NCI-H2227 (cell line): ENCODE measurements at regions not wholly inside any gene's neighbourhood (a gene's known extent, or its start where the extent isn't known, plus 50 kb on each side); places are given as distances from the start of the nearest gene placed in this dataset.
"Not testable (repeated sequence)": the region's sequence is repeated elsewhere in the genome, so short reads cannot be mapped to it uniquely, and the experiment has no call there.

ENCODE experiments used
- DNase-seq: peaks from one replicate; lab custom pipeline; 2025; ENCODE audit not compliant: unreplicated experiment; lab: John Stamatoyannopoulos, UW

DNA sequence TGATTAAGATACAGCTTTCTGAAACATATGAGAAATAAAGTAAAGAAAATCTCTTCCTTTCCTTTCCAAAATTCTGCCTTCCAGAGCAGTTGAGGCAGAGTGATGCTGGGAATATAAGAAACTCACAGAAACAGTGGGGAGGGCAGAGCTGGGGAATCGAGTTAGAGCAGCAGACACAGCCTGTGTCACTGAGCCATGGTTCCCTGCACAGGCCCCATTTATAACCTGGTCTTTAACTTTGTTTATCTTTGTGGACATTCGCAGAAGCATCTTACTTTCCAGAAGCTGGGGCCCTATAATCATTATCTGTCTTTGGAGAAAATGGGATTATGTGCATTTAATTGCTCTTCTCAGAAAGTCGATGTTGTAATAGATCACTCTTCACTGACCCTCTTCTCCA, 349.1 kb downstream of the SETD4 start:
- no peak for DNase-seq

DNA sequence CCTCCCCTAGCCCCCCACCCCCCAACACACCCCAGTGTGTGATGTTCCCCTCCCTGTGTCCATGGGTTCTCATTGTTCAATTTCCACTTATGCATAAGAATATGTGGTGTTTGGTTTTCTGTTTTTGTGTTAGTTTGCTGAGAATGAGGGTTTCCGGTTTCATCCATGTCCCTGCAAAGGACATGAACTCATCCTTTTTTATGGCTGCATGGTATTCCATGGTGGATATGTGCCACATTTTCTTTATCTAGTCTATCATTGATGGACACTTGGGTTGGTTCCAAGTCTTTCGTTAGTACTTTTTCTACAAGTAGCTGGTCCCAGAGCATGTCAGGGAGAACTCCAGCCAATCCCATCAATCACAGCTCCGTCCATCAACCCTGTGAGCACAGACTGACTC, 350.3 kb downstream of the SETD4 start:
- DNase-seq: not testable (repeated sequence)

DNA sequence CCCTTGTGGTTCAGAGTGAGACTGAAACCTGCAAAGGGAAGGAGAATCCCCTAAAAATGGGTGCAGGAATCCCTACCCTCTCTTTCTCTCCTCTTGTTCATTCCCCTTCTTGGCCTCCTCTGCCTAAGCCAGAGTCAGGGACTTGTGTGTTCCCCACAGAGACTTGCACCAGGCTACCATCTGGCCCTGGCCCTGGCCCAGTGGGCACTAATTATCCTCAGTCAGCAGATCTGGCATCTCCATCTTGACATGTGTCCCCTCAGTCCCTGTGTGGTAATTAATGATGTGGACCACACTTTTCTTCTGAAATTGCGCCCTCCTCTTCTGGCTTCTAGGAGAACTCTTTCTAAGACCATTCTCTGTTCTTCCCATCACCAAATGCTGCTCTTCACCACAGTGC, 354.4 kb downstream of the SETD4 start:
- DNase-seq: no peak

DNA sequence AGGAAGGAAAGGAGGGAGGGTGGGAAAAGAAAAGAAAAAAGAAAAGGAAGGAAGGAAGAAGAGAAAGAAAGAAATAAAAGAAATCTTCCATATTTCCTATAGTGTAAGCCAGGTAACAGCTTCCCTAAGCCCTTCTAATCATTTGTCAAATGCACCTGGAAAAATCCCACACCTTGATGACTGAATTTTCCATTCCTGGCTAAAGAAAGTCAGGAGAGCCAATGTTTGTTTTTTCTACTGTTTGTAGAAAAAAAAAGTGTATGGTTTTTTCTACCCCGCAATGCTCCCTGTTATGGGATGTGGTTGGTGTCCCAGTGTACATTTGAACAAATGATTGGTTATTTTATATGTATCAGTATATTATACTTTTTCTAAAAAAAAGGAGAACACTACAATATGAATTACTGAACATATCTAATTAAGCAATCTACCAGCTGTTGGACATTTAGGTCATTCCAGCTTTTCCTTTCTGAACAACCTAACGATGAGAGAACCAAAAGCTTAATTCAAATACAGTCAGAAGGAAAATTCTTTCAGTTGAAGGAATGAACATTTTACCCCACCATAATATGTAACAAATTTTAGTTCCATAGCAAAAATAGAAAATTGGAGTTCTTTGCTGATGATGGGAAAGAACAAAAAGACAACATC, 355.0 kb downstream of the SETD4 start:
- no peak for DNase-seq

DNA sequence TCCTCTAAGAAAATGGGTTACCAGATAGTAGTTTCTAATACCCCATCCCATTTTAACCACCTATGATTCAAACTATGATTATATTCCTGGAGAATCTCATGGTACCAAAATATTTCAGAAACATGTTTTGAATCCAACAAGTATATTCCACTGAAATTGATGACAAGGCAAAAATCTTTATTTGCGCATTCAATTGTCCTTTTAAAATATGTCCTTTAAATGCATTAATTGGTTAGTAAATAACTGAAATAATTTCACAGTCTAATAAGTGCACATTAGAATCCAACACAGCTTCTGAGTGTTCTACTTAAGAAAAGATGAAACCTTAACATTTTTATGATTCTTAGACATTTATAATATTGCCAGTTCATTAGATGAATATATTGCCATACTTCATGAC, 356.6 kb downstream of the SETD4 start:
- DNase-seq: no peak

DNA sequence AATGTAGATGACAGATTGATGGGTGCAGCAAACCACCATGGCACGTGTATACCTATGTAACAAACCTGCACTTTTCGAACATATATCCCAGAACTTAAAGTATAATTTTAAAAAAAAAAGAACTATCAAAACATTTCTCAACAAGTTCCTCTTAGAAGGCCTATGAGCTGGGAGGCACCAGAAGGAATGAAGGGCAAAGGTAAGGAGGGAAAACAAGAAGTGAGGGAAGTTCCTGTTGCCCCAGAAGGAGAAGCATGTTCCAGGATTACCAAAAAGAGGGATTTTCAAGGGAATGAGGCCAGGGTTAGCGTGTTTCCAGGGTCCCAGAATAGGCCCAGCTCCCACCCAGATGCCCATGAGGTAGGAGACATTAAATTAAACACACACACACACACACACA, 361.0 kb downstream of the SETD4 start:
- no peak for DNase-seq

DNA sequence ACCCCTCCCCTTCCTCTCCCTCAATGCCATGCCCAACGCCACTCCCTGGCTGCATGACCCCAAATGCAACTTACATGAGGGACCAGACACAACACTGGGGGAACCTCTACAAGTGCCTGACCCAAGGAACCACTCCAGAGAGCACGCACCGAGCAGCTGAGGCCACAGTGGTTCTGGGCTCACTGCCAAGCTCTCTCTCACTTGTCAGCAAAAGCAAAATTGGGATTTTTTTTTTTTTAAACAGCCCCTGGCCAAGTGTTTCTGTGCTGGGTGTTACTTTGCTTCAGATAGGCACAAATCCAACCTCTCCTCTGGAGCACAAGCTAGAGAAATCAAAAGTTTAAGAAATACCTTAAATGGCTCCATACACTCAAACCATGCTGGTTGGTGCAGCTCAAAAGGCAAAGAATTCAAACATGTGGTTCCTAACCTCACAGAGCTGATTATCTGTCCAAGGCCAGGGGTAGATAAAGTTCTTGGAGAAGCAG, 363.0 kb downstream of the SETD4 start:
- peak; percentile 7 for DNase-seq

DNA sequence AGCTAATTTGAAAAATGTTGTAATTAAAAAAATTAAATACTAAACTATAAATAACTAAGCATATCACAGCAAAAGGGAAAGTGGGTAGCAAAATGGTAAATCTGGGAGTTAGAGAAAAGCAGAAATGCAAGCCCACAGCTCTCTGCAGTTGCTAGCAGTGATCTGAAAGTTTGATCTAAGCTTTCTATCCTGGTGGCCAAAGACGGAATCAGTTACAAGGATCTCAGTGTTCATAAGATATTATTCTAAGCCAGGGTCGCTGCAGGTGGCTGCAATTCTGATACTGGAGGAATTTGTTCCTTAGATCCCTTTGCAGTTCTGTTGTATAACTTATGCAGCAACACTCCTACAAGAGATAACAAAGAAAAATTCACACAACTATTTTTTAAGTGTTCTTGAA, 363.7 kb downstream of the SETD4 start:
- DNase-seq: no peak

DNA sequence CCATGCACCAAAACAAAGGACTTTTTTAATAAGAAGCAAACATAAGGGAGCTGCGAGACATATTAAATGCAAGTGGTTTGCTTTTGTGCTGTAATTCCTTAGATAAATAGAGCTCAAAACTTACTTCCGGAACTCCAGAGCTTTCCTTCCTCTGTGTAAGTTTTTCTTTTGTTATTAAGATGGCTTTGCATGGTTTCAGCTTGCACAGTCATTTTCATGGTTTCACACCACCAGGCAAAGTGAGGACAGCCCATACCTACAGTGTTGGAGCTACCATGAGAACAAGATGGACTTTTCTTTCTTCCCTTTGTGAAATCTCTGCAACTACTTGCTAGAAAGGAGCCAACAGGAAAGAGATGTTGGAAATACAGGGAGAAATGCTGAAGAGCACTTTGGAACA, 368.0 kb downstream of the SETD4 start:
- no peak for DNase-seq

DNA sequence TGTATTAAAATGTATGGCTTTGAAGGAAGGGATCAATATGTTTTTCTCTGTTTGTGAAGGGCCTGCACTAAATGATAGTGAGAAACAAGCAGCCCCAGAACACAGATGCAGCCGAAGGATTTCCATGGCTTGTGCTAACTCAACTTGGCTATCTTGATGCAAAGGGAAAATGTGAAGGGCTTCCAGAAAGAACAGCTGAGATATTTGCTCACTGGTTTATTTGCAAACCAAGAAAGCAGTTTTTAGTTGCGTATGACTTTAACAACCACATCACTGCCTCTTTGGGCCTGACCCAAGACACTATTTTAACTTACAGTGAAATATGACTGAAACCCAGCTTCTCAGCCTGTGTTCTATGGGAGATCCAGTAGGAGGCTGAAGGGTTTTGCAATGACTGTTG, 369.9 kb downstream of the SETD4 start:
- no peak for DNase-seq

DNA sequence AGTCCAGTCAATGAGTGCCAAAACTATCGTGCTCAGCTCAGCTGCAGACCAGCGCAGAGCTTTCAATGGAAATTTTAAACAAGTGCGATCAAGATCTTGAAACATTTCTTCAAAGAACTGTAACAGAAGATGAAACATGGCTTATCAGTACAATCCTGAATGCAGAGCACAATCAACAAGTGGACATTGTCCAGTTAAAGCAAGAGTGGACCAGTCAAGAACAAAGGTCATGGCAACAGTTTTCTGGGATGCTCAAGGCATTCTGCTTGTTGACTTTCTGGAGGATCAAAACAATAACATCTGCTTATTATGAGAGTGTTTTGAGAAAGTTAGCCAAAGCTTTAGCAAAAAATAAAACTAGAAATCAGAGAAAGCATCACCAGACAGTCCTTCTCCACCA, 374.2 kb downstream of the SETD4 start:
- DNase-seq: no peak

DNA sequence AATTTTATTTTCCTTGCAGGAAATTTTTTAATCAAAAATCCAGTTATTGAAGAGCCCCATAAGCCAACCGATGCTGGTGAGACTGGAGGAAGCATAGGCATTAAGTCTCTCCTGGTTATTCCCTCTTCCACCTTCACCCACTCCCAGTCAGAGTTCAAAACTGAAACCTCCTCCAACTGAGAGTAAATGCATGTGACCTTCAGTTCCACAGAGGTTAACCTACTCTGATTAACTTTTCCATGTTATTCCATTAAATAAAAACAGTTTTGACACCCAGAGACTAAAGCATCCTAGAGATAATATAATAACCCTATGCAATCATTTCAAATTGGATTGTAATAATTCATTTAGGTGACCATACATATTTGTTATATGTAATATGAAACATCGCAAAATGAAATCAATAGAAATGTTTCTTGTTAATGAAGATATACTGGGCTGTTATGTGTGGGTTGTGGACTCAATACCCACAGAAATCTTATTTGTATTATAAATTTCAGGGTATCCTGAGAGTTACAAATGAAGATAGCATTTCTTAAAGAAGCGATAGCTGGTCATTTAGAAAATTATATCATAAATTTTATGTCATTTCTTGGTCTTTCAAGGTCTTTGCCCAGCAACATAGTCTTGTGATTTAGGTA, 376.5 kb downstream of the SETD4 start:
- no peak for DNase-seq

DNA sequence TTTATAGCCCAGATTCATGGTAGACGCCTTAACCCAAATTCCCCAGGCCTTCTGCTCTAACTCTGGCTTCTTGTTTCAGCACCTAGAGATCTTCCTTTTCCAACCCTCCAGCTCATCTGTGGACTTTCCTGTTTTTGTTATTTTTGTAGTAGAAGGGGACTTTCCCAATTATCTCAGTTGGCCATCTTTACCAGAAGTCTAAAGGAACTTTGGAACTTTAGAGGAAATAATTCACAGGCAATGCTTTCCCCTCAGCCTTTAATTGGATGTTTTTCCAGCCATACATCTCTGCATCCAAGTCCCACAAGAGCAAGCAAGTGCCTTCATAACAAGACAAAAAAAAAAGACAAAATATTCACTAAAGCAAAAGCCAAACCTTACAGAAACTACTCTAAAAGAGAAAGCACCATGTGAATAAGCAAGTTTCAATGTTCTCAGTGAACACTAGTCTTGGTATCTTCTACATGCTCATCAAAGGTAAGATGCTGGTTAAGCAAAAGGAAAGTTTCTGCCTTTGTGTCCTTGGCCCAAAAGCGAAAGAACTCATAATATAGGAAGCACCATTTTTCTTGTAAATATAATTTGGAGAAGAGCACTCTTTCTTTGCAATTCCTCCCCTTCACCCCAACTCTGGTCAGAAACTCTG, 377.3 kb downstream of the SETD4 start:
- no peak for DNase-seq

DNA sequence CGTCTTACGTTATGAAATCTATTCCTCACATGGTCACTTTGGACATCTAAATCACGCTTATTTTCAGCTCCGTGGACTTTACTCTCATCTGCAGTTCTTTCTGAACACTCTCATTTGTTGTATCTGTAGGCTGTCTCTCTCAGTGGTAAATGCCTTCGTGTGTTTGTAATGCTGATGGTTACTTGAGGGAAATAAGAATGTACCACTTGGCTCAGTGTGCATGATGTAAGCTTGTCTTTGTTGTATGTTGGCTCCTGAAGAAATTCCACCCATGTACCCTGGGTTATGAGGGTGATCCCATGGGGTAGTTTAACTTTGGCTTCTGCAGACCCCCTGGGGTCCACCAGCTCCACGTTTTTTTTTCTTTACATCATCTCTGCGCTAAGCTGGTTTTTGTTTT, 378.4 kb downstream of the SETD4 start:
- no peak for DNase-seq

DNA sequence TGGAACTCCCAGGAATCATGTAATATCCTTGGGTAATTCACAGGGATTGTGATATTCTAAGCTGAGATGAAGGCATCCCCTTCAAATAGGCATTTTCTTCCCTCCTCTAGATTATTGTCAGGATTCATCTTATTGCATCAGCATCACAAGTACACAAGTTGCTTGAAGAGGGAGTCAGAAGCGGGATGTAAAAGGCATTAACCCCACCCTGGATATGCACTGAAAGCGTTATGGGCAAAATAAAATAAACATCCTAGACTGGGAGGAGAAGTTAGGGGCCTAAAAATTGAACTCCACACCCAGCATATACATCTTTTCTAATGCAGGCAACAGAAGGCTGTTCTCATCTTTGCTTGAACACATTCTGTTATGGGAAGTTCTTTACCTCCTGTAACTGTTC, 381.2 kb downstream of the SETD4 start:
- DNase-seq: no peak

DNA sequence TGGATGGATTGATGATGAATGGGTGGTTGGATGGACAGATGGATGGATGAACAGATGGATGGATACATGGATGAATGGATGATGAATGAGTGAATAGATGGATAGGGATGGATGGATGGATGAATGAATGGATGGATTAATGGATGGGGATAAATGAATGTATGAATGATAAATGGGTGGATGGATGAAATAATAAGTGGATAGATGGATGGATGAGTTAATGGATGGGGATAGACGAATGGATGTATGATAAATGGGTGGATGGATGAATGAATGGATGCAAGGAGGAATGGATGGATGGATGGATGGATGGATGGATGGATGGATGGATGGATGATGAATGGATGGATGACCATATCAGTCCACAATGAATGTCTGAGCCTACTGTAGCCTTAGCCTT, 381.9 kb downstream of the SETD4 start:
- no peak for DNase-seq

DNA sequence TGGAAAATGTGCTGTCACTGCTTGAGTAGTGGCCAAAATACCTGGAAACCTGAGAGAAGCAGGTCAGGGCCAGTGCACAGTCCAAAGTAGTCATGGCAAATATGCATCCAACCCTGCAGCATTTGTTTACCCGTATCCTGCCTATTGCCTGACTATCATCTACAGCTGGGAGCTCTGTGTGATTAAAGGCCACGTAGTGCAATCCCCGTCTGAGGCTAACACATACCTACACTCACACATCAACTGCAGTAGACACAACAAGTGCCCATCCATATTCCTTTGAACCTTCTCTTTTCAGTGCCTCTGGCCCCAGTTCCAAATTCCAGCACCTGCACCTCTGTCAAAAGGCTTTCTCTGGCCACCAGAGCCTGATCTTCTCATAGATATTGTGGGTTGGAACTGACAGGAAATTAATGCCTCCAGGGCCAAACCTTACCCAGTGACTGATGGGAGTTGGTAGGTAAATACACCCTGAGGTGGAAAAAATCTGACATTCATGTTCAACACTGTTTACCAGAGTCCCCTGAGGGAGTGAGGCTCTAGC, 383.0 kb downstream of the SETD4 start:
- DNase-seq: no peak

DNA sequence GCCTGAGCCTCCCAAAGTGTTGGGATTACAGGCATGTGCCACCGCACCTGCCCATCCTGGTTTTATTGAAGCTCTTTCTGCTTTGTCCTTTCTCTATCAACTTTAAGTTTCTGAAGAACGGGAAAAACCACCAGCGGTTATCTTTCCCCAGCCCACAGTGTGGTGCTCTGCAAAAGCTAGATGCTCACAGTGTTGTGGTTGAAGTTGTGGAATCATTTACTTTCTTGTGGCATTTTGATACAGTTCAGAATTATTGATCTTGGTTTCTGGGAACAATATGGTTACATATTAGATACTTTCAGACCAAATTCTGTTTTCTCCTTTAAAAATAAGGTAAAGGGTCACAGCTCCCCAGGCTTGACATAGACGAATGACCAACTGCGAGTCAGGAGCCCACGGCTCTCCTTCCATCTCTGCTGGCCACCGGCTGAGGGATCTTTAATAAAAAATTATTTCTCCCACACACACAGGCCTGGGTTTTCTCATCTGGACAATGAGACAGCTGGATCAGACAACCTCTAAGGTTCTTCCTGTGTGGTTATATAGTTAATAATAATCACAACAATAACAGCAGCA, 385.3 kb downstream of the SETD4 start:
- no peak for DNase-seq

DNA sequence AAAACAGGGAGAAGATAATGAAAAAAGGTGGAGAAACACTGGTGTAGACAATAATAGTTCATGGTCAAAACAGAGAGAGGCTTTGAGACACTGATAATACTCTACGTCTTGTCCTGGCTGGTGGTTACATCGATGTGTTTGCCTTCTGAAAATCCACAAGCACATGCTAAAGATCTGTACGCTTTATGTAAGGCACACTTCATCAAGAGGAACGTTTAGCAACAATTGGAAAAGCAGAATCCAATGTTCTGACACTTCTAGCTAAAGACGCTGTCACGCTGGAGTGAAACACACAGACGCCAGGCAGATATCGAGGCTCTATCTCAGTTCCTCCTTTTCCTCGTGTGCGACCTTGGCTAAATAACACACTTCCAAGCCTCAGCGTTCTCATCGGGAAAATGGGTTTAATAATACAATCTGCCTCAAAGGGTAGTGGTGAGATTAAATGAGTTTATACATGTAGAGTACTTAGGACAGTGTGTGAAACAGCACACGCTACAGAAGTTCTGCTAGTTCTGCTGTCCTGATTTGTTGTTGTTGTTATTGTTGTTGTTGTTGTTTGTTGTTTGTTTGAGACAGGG, 386.1 kb downstream of the SETD4 start:
- no peak for DNase-seq

DNA sequence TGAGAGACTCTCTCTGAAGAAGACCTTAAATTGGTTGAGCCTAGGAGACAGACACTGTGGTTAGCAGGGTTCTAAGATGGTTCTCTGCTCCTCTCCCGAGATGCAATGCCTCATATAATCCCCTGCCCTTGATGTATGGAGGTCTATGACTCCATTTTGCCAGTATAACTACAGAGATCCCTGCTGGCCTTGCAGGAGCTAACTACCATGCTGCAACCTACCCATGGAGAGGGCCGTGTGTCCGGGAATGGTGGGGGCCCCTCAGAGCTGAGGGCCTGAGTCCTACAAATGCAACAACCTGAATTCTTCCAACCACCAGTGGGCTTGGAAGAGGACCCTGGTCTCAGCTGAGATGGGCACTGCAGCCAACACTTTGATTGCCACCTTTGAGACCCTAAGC, 388.0 kb downstream of the SETD4 start:
- DNase-seq: no peak

DNA sequence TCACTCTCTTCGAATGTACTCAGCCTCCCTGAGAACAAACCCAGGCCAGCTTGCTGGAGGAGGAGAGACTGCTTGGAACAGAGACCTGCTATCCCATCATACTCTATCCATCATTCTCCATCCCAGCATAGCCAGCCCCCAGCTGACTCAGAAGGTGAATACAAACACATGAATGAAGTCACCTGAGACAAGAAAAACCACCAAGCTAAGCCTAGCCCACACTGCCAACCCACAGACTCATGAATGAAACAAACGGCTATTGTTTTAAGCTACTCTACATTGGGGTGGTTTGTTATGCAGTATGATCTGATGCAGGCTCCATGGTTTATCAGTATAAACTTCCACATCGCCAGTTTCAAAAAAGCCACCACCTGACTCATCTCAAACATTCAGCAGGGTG, 395.6 kb downstream of the SETD4 start:
- no peak for DNase-seq
